NCI-H82 (cell line): ENCODE measurements at regions not wholly inside any gene's neighbourhood (a gene's known extent, or its start where the extent isn't known, plus 50 kb on each side); places are given as distances from the start of the nearest gene placed in this dataset.

Experiments
- DNase-seq: peaks from one replicate; lab custom pipeline; 2025; lab: John Stamatoyannopoulos, UW

- no peak for DNase-seq
Observed at GRCh38 chr9:107744873-107745272, 255.3 kb upstream of the KLF4 start.

GRCh38 chr9:107742531-107743309 is 253.2 kb upstream of the KLF4 start:
- DNase-seq, result no peak

DNA sequence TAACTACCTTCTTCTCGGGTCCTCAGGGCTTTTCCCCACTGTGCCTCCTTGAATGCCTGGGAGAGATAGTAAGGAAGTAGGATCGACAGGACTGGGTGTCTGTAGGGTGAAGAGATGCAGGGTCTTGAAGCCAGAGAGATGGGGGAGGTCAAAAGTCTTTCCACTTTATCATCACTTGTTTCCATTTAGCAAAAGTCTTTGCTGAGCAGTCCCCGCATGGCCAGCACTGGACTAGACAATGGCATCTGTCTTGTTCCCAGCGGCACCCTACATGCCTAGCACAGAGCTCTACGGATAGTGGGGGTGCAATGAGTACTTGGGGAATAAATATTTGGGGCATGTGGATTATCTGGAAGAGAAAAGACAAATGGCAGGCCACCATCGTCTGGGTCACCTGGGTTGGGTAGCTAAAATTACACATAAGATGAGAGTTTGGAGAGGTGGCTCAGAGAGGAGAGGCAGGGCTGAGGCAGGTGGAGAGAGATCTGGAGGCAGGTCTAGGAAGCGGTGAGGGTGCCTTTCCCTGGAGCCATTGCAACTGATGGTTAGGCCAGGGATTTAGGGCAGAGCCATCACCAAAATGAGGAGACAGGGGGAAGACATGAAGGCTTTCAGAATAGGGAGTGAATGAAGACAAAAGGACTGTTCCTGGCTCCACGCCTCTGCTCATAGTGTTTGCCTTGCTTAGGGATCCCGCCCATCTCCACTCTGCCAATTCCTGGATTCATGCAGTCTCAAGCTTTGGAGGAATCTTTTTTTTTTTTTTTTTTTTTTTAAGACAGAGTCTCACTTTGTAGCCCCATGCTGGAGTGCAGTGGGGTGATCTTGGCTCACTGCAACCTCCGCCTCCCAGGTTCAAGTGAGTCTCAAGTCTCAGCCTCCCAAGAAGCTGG is 250.8 kb upstream of the KLF4 start:
- no peak for DNase-seq

- DNase-seq, result no peak
Observed at GRCh38 chr9:107739601-107740082, 250.1 kb upstream of the KLF4 start.

GRCh38 chr9:107738789-107739188 is 249.2 kb upstream of the KLF4 start:
- DNase-seq, result no peak

DNA sequence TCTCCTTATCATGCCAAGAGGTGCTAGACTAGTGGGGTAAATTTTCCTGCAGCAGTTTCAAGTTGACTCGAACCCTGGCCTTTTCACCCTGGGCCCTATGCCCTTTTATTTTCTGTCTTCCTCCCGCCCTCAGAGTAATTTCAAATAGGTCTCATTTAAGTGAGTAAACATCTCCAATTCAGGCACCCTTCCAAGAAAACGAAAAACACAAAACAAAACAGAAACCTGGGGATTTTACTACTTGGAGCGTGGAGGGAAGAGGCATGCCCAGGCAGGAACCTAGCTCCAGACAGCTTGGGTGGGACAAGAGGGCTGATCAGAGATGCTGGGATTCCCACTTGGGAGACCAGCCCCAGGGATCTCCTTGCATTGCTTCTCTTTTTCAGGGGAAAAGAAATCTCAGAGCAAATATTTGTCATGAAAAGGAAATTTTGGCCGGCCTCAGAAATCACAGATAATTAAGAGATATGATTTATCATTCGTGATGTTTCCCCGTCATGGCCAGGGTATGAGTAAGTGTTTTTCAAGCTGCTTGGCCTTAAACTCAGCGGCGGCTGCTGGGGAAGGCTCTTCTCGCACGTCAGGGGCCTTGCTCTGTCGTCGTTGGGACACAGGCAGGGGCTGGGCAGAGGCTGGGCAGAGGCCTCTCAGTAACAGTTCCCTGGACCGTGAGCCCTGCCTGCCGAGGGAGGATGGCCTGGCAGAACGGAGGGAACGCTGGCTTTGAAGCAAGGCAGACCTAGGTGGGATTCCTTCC is 248.6 kb upstream of the KLF4 start:
- DNase-seq, result no peak

DNA sequence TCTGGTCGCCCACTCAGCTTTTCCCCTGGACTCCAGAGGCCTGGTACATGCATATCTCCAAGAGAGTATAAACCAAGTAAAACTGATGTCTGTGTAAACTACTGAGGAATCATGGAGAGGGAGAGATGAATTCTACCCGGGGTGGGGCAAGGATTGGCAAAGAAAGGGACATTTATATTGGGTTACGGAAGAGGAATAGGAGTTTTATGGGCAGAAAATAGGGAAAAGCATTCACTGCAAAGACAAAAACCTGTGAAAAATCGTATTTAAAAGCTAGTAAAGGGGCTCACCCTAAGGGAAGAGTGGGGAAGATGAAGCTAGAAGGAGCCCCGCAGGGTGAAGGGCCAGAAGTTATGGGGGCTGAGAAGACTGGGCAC is 248.0 kb upstream of the KLF4 start:
- DNase-seq, result no peak

DNA sequence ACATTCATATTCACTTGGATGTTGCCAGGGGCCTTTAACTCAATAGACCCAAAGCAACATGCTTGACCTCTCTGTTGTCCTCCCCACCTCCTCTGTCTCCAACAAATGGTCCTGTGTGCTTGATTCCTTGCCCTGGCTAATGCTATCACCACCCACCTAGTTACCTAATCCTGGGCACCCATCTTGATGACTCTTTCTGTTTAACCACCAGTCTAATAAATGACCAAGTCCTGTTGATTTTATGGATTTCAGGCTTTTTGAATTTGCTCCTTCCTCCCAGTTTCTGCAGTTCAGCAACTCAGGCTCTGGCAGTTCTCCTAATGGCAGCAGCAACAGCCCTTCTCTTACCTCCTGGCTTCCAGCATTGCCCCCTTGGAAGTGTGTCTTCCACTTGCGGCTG is 246.3 kb upstream of the KLF4 start:
- no peak for DNase-seq

GRCh38 chr9:107734256-107735013 is 244.9 kb upstream of the KLF4 start:
- DNase-seq, result no peak

- DNase-seq, result no peak
Observed at GRCh38 chr9:107733523-107733894, 243.9 kb upstream of the KLF4 start.

DNA sequence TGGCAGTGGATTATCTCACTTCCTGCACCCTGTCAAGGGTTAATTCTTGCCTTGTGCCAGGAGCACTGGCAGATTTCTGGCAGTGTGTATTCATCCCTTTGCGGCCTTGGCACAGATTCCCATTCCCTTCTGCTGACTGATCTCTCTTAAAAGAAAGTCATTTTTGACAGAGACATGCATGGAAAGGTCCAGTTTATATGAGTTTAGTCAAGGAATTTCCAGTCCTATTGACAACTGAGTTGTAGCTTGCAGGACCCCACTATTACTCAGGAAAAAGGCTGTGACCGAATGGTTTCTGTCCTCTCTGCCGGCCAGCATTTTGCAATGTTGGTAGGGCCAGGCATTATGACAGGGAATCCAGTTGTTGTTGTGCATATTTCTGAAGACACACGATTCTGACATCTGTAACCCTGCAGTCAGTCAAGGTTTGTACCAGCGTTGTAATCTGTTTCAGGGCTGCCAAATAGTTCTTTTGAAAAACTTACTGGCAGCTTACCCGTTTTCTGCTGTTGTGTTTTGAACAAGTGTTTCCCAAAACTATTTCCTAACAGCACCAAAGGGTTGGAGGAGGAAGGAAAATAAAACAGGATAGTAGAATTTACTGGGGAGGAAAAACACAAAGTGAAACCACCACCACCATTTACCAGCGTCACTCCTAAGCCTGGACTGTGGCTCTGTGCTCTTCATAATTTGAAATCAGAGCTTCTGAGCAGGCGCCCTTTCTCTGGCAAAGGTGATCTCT is 243.4 kb upstream of the KLF4 start:
- DNase-seq, result no peak

DNA sequence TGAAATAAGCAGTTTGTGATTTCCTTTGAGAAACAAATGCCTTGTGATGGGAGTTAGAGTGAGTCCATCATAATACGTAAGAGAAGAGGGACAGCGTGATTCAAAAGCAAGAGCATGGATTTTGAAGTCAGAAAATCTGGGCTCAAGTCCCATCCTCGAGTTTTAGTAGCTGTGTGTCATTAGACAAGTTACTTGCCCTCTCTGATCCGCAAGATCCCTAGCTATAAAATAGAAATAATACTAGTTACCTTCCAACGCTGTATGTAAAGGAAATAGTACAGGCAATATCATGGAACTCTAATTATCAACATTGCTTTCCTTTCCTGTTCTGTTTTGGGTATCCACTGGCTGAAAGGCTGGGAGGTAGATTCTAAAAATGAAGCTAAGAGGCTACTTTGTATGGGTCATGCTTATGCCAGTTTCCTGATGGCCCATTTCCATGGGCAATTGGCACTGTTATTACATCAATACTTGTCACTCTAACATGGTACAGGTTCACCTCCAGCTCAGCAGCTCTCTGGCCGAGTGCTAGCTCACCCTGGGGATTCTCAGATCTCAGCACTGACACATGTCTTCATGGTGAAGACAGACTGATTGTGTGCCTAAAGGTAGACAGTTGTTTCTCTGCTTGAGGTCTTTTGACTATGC is 241.7 kb upstream of the KLF4 start:
- no peak for DNase-seq

DNA sequence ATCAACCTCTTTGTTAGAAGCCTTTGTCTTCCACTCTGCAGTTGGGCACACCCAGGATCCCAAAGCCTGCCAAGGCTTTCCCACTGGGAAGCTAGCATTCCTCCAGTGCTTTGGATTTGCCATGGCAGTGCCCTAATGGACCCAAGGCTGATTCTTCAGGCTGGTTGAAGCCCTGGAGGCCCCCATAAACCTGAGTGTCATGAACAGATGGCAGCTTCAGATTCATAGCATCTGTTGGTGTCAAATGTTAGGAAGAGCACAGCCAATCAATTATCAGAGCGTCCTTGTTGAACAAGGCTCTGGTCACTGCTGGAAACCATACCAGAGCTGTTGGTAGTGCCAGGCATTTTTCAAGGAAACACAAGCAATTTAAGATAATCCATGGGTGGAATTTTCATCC is 241.1 kb upstream of the KLF4 start:
- DNase-seq, result peak; percentile 14

GRCh38 chr9:107727086-107727780 is 237.7 kb upstream of the KLF4 start:
- no peak for DNase-seq

DNA sequence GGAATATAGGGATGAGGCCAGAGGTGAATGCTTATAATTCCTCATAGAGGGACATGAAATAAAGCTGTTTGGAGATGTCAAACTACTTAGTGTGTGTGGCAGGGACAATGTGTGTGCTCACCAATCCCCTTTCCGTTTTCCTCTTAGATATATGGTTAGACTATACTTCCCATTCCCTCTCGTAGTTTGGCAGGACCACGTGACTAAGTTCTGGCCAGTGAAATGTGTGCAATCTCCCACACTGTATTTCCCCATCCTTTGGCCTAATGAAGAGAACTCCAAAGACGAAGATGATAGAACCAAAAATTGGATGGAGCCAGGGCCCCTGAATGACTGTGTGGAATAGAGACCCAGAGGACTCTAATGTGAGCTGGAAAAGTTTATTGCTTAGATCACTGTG is 233.4 kb upstream of the KLF4 start:
- DNase-seq, result no peak

DNA sequence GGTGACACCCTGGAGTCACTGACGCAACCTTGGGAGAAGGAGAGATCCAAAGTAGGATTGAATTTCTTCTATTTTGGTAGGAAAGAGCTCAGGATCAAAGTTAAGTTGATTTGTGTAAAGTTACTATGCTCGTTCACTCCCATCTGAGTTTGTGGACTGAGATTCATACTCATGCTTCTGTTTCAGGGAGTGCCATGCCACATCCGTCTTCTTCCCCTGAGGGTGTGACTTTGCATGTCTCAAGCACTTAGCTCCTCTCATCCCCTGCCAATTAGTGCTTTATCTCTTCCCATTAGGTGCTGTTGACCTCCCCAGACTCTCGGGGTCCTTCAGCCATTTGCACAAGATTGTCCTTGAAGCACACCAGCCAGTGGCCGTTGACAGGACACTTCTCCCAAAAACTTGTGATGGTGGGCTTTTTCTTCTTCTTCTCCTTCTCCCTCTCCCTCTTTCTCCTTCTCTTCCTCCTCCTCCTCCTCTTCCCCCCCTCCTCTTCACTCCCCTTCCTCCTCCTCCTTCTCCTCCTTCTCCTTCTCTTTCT is 232.2 kb upstream of the KLF4 start:
- DNase-seq, result no peak

DNA sequence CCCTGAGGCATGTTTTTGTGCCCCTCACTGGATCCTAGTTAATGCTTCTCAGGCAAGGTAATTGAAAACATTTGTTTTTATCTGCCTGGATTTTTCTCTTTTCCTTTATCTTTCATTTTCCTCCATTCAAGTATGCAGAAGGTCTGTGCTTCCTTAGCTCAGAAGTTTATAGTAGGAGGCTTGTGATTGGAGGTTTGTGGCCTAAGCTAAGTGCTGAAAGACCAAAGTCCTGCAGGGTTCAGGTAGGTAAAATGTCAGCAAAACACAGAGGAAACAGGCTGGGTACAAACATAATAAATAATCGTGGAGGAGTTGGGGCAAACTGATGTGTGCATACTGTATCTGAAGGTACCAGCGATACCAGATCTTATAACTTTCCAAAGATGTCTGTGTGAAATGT is 230.9 kb upstream of the KLF4 start:
- DNase-seq, result no peak

DNA sequence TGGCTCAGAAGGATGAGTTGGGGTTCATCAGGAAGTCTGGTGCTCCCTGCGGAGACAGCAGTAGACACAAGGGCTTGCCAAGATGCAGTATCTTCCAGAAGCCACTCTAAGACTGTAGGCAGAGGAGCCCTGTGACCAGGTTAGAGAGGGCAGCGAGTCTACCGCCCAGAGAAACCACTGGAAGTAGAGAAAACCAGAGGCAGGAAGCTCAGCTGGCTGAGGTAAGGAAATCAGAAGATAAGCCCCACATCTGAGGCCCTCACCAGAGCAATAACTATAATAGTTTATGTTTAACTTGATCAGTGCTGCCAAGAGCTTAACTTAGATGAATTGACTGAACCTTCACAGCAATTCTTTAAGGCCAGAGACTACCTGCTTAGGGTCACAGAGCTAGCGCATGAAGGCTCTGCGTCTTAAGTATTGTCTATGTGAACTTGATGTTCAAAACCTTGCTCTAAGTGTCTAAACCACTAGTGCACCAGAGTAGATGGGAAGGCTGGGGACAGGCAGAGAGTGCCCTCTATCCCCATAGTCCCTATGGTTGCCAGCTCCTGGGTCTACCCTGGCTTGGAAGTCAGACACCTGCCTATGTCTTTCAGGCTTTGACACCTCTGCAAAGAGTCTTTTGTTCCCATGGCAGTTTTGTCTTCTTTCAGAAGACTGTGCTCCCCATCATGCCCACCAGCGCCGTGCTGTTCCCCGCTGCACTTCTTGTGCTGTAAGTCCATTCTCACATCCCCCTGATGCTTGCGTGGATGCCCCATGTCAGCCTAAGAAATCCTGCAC is 228.2 kb upstream of the KLF4 start:
- DNase-seq, result no peak

DNA sequence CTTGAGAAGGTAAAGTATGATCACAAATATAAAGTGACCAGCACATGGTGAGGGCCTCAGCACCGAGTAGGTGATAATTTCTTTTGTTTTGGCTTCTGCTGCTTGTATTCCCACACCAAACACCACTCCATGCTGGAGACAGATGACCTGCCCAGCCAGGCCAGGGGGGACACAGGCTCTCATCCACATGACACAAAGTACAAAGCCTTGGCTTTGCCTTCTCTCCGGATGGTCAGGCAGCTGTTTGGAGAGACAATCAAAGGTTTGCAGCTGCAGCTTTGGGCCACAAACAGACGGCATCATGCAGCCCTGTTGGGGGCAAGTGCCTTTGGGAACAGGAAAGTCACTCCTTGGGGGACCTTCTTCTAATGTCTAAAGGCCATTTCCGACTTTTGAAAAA is 226.2 kb upstream of the KLF4 start:
- DNase-seq, result no peak
